SIG-M5 treated with dmso at 0.1 percent for 504 hours (cell line): ENCODE measurements at regions not wholly inside any gene's neighbourhood (a gene's known extent, or its start where the extent isn't known, plus 50 kb on each side); places are given as distances from the start of the nearest gene placed in this dataset.
A peak's percentile ranks its signal among the peaks of the same experiment; 100 is the strongest.

Experiments used
- DNase-seq: peaks from one replicate; lab custom pipeline; 2025; ENCODE audit not compliant: unreplicated experiment; lab: John Stamatoyannopoulos, UW

GRCh38 chr6:54632984-54633565 lies 213.5 kb upstream of the FAM83B start:
- DNase-seq, result no peak

GRCh38 chr6:54633601-54634000 lies 213.0 kb upstream of the FAM83B start:
- no peak for DNase-seq

GRCh38 chr6:54640911-54641310 lies 205.7 kb upstream of the FAM83B start:
- DNase-seq, result no peak

GRCh38 chr6:54646069-54646950 lies 200.3 kb upstream of the FAM83B start:
- DNase-seq, result no peak

GRCh38 chr6:54646951-54647664 lies 199.5 kb upstream of the FAM83B start:
- no peak for DNase-seq

- DNase-seq, result no peak
These were observed 192.2 kb upstream of the FAM83B start for GRCh38 chr6:54654381-54654780.

GRCh38 chr6:54655162-54655561 lies 191.4 kb upstream of the FAM83B start:
- DNase-seq, result no peak

GRCh38 chr6:54665278-54665677 lies 181.3 kb upstream of the FAM83B start:
- DNase-seq, result no peak

- no peak for DNase-seq
These were observed 166.0 kb upstream of the FAM83B start for GRCh38 chr6:54680531-54680930.

- DNase-seq, result no peak
These were observed 165.3 kb upstream of the FAM83B start for GRCh38 chr6:54681267-54681666.

GRCh38 chr6:54681987-54682386 lies 164.6 kb upstream of the FAM83B start:
- DNase-seq, result no peak

GRCh38 chr6:54689620-54690019 lies 157.0 kb upstream of the FAM83B start:
- DNase-seq, result no peak

- DNase-seq, result no peak
These were observed 156.0 kb upstream of the FAM83B start for GRCh38 chr6:54690596-54690995.

GRCh38 chr6:54694928-54695532 lies 151.5 kb upstream of the FAM83B start:
- DNase-seq, result no peak

- DNase-seq, result peak; percentile 44
These were observed 150.8 kb upstream of the FAM83B start for GRCh38 chr6:54695815-54696214.

- peak; percentile 2 for DNase-seq
These were observed 149.1 kb upstream of the FAM83B start for GRCh38 chr6:54697424-54697823.

- peak; percentile 24 for DNase-seq
These were observed 147.6 kb upstream of the FAM83B start for GRCh38 chr6:54698974-54699373.

GRCh38 chr6:54700158-54700557 lies 146.4 kb upstream of the FAM83B start:
- no peak for DNase-seq

GRCh38 chr6:54702772-54703171 lies 143.8 kb upstream of the FAM83B start:
- DNase-seq, result no peak

GRCh38 chr6:54706391-54706790 lies 140.2 kb upstream of the FAM83B start:
- DNase-seq, result no peak

- no peak for DNase-seq
These were observed 139.5 kb upstream of the FAM83B start for GRCh38 chr6:54706844-54707605.
